Testis (tissue), 2 donors: ENCODE measurements at regions not wholly inside any gene's neighbourhood (a gene's known extent, or its start where the extent isn't known, plus 50 kb on each side); places are given as distances from the start of the nearest gene placed in this dataset.

Source experiments
- POLR2A ChIP-seq: fragments of 450-650 bp; IDR thresholded peaks from one replicate; pipeline ENCODE4 v1.6.1; 2017; ENCODE audit warnings: antibody characterized with exemption, mild to moderate bottlenecking, moderate library complexity
- TF ChIP-seq, protein P1 (sequence below), 3 experiments: fragments of 450-650 bp in 2 of 3; fragments of 200-600 bp in 1 of 3; sonication (generic) in 1 of 3; IDR thresholded peaks; one replicate each; pipeline ENCODE4 v1.5.1; 2016 to 2019; ENCODE audit warnings: antibody characterized with exemption in 3 of 3, mild to moderate bottlenecking in 2 of 3, moderate library complexity in 1 of 3

DNA sequence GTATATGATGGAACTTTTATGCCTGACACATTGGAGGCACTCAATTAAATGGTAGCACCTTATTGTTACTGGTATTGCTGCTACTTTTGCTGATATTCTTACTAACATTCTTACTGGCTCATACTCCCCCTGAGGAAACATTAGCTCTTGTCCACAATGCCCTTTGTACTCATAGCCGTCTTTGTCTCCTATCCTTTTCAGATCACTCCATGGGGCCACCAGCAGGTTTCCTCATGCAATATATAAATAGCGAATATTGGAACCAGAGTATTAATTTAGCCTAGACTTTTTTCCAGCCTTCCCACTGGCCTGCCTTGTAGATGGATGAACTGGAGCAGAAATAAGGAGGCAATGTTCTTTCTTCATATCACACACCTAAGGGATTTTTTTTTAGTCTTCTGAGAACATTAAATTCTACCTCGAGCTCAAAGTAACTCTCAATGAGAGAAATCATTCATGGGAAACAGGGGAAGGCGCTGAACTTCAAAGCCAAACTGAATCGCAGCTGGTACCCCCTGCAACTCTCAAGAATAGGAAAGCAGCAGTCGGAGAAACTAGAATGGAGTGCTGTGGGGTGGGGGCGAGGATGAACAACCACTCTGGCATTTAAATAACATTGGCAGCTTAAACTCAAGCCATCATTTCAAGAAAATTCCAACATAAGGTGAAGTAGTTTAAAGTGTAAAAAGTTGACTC is 300.3 kb downstream of the TAFA4 start:
- TF ChIP-seq, protein P1, sequence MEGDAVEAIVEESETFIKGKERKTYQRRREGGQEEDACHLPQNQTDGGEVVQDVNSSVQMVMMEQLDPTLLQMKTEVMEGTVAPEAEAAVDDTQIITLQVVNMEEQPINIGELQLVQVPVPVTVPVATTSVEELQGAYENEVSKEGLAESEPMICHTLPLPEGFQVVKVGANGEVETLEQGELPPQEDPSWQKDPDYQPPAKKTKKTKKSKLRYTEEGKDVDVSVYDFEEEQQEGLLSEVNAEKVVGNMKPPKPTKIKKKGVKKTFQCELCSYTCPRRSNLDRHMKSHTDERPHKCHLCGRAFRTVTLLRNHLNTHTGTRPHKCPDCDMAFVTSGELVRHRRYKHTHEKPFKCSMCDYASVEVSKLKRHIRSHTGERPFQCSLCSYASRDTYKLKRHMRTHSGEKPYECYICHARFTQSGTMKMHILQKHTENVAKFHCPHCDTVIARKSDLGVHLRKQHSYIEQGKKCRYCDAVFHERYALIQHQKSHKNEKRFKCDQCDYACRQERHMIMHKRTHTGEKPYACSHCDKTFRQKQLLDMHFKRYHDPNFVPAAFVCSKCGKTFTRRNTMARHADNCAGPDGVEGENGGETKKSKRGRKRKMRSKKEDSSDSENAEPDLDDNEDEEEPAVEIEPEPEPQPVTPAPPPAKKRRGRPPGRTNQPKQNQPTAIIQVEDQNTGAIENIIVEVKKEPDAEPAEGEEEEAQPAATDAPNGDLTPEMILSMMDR (IDR thresholded peaks at IDR 0.05): no peak
- TF ChIP-seq POLR2A: no peak
